Mucosa of descending colon (tissue), 3 donors: ENCODE measurements at regions not wholly inside any gene's neighbourhood (a gene's known extent, or its start where the extent isn't known, plus 50 kb on each side); places are given as distances from the start of the nearest gene placed in this dataset.

ENCODE experiments used
- ATAC-seq: fragments of 200-7000 bp; cut with Tn5 transposase; one replicate; pipeline ENCODE4 v1.9.1; 2020; ENCODE audit warnings: mild to moderate bottlenecking, moderate library complexity
- DNase-seq, 3 donors: peaks; one replicate each; pipeline ENCODE4 v3.0.0-alpha.2; 2020
- H3K36me3 ChIP-seq: fragments of 200-600 bp; one replicate; pipeline ENCODE4 v1.8.0; 2021; ENCODE audit warnings: low read depth, mild to moderate bottlenecking
- H3K4me1 ChIP-seq: fragments of 200-600 bp; one replicate; pipeline ENCODE4 v1.8.0; 2021; ENCODE audit warnings: low read depth, mild to moderate bottlenecking
- H3K4me3 ChIP-seq: fragments of 200-600 bp; one replicate; pipeline ENCODE4 v1.8.0; 2021; ENCODE audit warnings: mild to moderate bottlenecking
- H3K9me3 ChIP-seq: fragments of 200-600 bp; one replicate; pipeline ENCODE4 v1.8.0; 2021; ENCODE audit warnings: mild to moderate bottlenecking
- intact Hi-C, 2 donors: fragments of 100-400 bp; cut with DNase I in 1 of 2; cut with micrococcal nuclease in 1 of 2; formaldehyde crosslinking; loops; one replicate each; pipeline versions ENCODE4 v1.11.0 to v1.11.1; 2022; cut with DNase I, micrococcal nuclease
- TF ChIP-seq, protein P1 (sequence below): fragments of 200-600 bp; IDR thresholded peaks from one replicate; pipeline ENCODE4 v1.8.0; 2022; ENCODE audit warnings: antibody characterized with exemption, mild to moderate bottlenecking
- donor health status: DM: no; HTN: no; CAD: no; lungs with moderate emphysema.
- donor health status: DM: no; HTN: no; CAD: no.
- donor health status: DM: no; HTN: yes; CAD: no.

DNA sequence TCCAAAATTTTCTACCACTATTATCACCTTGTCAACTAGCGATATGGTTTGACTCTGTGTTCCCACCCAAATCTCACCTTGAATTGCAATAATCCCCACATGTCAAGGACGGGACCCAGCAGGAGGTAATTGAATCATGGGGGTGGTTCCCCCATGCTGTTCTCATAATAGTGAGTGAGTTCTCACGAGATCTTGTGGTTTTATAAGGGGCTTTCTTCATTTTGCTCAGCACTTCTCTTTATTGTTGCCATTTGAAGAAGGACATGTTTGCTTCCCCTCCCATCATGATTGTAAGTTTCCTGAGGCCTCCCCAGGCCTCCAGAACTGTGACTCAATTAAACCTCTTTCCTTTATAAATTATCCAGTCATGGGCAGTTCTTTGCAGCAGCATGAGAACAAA, 73.5 kb upstream of the ZC3H12C start:
- ATAC-seq (no peak), DNase-seq (no peak)
- Histone ChIP-seq H3K9me3 (no peaks in the 10 kb centered on the region), H3K4me1 (no peaks in the 10 kb centered on the region), H3K4me3 (no peak overlapping the region), H3K36me3 (no peaks in the 10 kb centered on the region)
- intact Hi-C loops, result no loop called here
- TF ChIP-seq, protein P1, sequence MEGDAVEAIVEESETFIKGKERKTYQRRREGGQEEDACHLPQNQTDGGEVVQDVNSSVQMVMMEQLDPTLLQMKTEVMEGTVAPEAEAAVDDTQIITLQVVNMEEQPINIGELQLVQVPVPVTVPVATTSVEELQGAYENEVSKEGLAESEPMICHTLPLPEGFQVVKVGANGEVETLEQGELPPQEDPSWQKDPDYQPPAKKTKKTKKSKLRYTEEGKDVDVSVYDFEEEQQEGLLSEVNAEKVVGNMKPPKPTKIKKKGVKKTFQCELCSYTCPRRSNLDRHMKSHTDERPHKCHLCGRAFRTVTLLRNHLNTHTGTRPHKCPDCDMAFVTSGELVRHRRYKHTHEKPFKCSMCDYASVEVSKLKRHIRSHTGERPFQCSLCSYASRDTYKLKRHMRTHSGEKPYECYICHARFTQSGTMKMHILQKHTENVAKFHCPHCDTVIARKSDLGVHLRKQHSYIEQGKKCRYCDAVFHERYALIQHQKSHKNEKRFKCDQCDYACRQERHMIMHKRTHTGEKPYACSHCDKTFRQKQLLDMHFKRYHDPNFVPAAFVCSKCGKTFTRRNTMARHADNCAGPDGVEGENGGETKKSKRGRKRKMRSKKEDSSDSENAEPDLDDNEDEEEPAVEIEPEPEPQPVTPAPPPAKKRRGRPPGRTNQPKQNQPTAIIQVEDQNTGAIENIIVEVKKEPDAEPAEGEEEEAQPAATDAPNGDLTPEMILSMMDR, result no peak

DNA sequence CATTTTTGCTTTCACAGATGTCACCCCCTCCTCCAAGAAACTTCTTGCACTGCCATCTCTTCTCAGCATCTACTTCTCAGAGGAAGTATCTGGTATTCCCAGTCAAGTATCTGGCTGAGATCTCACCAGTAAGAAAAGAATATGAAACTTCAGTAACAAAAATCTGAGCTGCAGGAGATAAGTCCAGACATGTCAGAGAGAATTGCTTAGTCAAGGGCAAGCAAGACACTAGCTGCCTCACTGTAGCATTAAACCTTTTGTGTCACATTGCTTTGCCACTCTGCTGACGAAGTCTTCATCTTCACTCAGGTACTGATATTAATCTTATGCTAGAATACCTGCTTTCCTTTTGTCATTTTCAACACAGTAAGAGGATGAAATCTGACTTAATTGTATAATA, 70.6 kb upstream of the ZC3H12C start:
- no peak for ATAC-seq

DNA sequence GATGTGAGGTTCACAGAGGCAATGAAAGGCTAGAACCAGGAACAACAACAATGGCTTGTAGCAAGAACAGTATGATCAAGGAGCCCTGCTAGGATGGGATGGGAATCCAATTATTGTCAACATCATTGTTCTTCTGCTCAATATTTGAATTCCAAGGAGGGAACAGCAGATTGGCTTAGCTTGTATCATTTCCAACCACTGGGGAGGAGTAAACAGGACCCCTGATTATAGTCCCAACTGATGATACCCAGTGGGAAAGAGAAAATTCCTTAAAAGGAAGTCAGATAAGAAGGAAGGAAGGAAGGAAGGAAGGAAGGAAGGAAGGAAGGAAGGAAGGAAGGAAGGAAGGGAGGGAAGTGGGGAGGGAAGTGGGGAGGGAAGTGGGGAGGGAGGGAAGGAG, 69.5 kb upstream of the ZC3H12C start:
- H3K9me3 ChIP-seq, result no peaks in the 10 kb centered on the region
- H3K4me1 ChIP-seq, result no peaks in the 10 kb centered on the region
- DNase-seq (no peak), ATAC-seq (no peak)
- intact Hi-C loops, result no loop called here
- H3K4me3 ChIP-seq, result no peak overlapping the region
- H3K36me3 ChIP-seq, result no peaks in the 10 kb centered on the region
- TF ChIP-seq, protein P1, result no peak

More for the DNA sequence above, 70.6 kb upstream of the ZC3H12C start:
- Histone ChIP-seq H3K4me1 (no peaks in the 10 kb centered on the region), H3K4me3 (no peak overlapping the region), H3K9me3 (no peaks in the 10 kb centered on the region), H3K36me3 (no peaks in the 10 kb centered on the region)
- intact Hi-C loops, result no loop called here
- TF ChIP-seq, protein P1, result no peak
- no peak for DNase-seq

DNA sequence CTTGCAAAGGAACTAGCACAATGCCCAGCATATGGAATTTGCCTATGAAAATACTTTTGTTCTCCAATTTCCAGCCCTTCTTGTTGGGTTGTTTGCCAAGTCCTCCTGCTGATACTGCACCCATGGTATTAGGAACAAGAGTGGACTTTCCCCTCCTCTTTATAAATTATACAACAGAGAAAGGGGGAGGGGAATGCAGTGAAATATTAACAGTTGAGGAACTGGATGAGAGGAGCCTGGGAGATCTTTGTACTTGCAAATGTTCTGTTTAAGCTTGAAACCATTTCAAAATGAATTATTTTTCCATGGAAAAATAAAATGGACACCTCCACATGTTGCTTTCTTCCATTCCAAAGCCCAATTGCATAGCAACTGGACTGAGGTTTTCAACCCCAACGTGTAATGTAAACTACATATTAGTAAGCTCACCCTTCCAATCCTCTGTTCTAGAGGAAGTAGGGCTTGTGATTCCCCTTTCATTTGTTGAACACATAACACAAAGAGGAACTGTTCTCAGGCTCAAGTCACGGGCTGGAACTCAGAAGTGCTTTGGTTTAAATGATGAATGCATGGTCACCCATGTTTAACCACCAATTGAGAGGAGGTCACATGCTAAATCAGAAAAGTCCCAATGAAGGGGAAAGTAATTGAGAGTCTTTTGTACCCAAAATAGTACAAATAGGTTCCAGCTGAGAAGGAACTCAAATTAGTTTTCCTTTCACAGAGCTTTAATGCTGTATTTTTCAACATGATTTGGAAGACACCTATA, 66.2 kb upstream of the ZC3H12C start:
- ATAC-seq (peak; percentile 63), DNase-seq (peak in 1 of 3 donors; percentile 31)
- Histone ChIP-seq H3K4me3 (no peak overlapping the region), H3K36me3 (no peaks in the 10 kb centered on the region), H3K4me1 (no peaks in the 10 kb centered on the region), H3K9me3 (no peaks in the 10 kb centered on the region)
- TF ChIP-seq, protein P1, result no peak
- intact Hi-C loops, result no loop called here

DNA sequence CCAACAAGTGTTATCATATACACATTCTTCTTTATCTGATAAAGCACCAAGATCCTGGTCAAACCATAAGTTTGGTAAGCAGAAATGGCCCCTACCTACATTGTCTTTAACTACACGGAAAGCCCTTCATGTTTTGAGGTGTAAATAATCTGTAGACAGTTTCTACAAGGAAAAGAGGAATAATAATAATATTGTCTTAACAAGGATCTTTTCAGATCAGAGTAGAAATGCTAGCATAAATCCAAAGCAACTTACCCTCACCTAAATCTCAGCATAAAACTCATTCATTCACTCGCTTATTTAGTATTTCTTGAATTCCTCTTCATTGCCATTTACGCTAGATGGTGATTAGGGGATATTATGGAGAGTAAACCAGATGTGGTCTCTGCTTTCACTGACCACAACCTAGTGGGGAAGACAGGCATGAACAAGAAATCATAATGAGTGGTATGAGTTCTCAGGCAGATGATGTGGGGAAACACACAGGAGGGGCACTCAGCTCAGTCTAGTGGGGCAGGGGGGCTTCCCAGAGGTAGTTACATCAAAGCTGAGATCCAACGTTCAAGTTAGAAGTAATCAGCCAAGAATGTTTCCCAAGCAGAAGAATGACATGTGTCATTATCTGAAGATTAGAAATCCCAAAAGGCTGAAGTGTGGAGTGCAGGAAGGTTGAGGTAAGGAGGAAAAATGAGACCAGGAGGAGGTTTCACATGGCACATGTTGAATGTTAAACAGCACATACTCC, 65.4 kb upstream of the ZC3H12C start:
- TF ChIP-seq, protein P1, result no peak
- no peaks in the 10 kb centered on the region for H3K9me3 ChIP-seq
- no peaks in the 10 kb centered on the region for H3K4me1 ChIP-seq
- ATAC-seq (no peak), DNase-seq (no peak)
- H3K36me3 ChIP-seq, result no peaks in the 10 kb centered on the region
- intact Hi-C loops, result no loop called here
- no peak overlapping the region for H3K4me3 ChIP-seq
